VCaP (cell line): ENCODE measurements at regions not wholly inside any gene's neighbourhood (a gene's known extent, or its start where the extent isn't known, plus 50 kb on each side); places are given as distances from the start of the nearest gene placed in this dataset.

Experiments
- H3K27ac ChIP-seq: fragments of 450-650 bp; 2 replicates; pipeline ENCODE4 v1.5.1; 2017
- CTCF ChIP-seq: fragments of 450-650 bp; conservative IDR thresholded peaks from 2 replicates; pipeline ENCODE4 v1.5.1; 2017; ENCODE audit warnings: mild to moderate bottlenecking, moderate library complexity

GRCh38 chr9:26439061-26439624 is 453.5 kb downstream of the CAAP1 start:
- no peak overlapping the region for H3K27ac ChIP-seq

GRCh38 chr9:26437056-26437711 is 455.4 kb downstream of the CAAP1 start:
- TF ChIP-seq CTCF: no peak
- no peak overlapping the region for H3K27ac ChIP-seq

More at GRCh38 chr9:26439061-26439624, 453.5 kb downstream of the CAAP1 start:
- TF ChIP-seq CTCF: no peak

GRCh38 chr9:26426551-26427131 is 466.0 kb downstream of the CAAP1 start:
- TF ChIP-seq CTCF: no peak

GRCh38 chr9:26418480-26418879 is 474.1 kb downstream of the CAAP1 start:
- no peak for TF ChIP-seq CTCF
- no peak overlapping the region for H3K27ac ChIP-seq

More at GRCh38 chr9:26426551-26427131, 466.0 kb downstream of the CAAP1 start:
- H3K27ac ChIP-seq: no peak overlapping the region

- no peak for TF ChIP-seq CTCF
- H3K27ac ChIP-seq: no peak overlapping the region
Observed at GRCh38 chr9:26415528-26415927, 477.1 kb downstream of the CAAP1 start.

GRCh38 chr9:26413611-26414010 is 479.0 kb downstream of the CAAP1 start:
- no peak for TF ChIP-seq CTCF
- H3K27ac ChIP-seq: no peak overlapping the region

- no peak overlapping the region for H3K27ac ChIP-seq
- no peak for TF ChIP-seq CTCF
Observed at GRCh38 chr9:26412446-26412845, 480.2 kb downstream of the CAAP1 start.
